GM18505 (cell line): ENCODE measurements at regions not wholly inside any gene's neighbourhood (a gene's known extent, or its start where the extent isn't known, plus 50 kb on each side); places are given as distances from the start of the nearest gene placed in this dataset.
"Not testable (repeated sequence)": the region's sequence is repeated elsewhere in the genome, so short reads cannot be mapped to it uniquely, and the experiment has no call there.

Experiments
- ATAC-seq: cut with Tn5 transposase; IDR thresholded peaks from one replicate; pipeline ENCODE4 v1.9.1; 2021; ENCODE audit not compliant: unreplicated experiment
- POLR2A ChIP-seq: IDR thresholded peaks from 4 replicates; pipeline ENCODE4 v1.6.1; 2011; ENCODE audit warnings: borderline replicate concordance; ENCODE audit not compliant: insufficient read depth, insufficient read length; ENCODE audit errors: extremely low read depth

DNA sequence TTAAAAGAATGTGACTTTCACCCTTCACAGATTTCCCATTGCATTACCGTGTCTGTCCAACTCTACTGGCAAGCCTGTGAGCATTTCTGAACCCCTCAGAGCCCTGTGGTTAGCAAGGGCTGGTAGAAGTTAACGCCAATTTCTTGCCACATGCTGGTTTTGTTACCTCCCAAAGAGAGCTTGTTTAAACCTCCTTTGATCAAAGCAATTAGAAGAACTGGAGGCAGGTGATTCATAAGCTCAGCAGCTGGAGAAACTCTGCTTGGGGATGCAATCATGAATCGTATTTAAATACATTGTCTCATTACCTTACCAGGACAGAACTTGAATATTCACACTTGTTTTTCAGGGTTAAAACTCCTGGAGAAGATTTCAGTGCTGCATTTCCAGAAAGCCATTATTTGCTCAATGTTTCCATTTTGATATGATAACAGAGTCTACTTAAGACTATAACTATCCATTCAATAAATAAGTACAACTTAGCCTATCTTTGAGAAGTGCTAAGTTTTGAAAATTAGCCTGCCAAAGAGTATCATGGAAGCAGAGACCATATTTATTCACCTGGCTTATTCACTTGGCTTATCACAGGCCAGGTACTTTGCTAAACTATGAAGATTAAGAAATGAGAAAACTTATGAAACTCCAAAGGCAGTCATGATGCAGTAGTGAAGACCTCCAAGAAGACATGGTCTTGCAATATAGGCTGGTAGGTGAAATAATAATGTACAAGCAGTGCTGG is 292.8 kb downstream of the INSIG2 start:
- no peak for TF ChIP-seq POLR2A
- ATAC-seq, result no peak

DNA sequence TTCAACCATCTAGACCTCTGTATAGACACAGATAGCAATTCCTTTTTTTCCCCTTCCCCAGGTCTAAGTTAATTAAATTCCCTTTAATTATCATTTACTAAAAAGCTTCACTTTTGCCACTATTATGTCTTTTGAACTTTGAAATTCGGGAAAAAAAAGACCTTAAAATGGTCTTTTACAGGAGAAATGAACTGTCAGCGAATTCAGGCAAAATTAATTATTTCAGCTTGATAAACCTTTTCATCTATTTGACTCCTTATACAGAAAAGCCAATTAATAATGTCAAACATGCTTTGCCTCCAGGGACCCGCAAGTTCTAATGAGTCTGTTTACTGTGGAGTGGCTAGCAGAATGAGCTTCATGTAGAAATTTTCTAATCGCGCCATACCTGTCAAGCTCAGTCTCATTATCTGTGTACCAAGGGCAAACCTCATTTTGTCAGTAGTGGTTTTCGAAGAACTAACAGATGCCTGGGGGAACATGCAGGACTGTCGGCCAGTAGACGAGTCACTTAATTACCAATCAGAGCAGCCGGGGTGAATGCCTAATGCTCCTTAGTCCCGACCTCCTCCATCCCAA is 287.7 kb downstream of the INSIG2 start:
- no peak for ATAC-seq
- TF ChIP-seq POLR2A, result no peak

DNA sequence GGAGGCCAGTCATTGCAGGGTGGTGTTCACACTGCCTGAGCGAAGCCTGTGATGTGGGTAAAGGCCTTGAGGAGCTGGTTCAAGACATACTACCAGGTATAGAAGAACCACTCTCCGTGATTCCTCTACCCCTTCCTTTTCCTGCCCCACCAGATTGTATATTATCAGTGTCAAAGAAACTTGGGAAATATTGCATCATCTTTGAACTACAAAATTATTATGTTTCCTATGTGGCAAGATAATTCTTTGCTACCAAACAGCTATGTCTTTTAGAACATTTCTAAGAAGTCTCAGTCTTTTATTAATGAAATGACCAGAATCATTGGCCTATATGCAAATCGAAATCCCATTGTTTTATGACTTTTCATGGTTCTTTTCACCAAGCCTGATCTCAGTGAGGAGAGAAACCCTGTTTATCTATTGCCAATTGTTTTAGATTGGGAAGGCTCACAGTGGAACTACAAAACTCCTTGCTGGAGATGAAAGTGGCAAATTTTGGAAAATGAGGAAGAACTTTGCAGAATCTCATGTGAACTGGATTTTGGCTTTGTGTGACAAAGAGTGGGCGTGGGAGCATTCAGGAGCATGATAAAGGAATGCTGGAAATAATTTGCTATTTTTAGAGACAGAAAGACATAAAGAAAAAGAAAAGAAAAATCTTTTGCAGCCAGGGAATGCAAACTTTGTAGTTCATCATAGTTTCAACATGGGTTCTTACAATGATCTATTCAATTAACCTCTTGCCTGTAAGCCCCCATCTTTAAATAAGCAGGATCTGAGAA is 286.9 kb downstream of the INSIG2 start:
- ATAC-seq, result no peak
- TF ChIP-seq POLR2A, result no peak

DNA sequence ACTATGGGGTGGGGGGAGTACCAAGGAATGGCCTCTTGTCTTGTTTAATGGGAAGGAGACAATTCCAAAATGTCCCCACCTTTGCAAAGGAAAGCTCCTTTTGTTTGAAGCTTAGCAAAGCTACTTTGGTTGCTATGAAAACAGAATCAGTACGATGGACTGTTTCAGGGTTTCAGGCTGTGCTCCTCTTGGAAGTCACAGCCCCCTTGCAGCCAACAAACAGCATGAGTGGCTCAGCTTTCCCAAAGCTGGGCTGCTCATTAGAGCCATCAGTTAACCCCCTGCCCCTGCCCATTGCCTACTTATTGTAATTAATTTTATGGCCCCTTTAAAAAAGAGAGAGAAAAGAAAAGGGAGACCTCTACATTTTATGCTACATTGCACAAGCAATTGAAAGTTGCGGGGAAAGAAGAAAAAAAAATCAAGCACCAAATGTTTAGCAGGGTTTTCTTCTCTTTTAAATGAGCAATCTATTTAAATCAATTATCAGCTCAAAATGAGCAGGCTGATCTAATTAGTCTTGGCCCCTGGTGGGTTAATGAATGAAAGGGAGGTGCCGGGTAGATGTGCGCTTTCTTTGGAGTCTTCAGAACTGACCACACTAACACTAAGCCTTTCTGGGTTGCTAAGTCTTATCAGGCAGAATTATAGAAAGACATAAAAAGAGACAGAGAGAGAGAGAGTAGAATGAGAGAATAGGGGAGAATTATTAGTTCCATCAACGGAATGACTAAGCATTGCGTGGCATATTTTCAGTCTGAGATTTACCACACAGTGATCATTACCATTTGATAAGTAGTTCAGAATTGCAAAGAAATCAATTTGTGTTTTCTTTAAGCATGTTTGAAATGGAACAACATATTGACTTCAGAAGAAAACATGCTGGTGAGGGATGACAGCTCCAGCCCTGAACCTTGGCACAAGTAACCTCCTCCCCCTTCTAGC is 284.9 kb downstream of the INSIG2 start:
- no peak for ATAC-seq

DNA sequence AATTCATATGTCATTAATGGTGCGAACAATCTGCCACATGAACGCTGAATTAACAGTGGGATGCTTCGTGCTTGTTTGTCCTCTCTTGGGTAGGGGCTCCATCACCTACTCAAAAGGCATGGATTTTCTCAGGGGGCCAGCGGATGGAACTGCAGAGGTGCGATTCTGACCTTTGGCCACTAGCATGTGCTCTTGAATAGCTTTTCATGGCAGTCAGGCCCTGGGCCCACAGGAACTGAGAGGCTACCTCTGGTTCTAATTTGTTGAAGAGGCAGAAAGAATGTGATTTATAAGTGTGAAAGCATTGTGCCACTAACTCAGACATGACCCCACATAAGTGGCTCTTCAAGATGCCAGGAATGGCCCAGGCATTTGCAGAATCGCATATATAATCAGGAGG is 283.2 kb downstream of the INSIG2 start:
- no peak for TF ChIP-seq POLR2A
- peak; percentile 76 for ATAC-seq

More for the DNA sequence above, 284.9 kb downstream of the INSIG2 start:
- TF ChIP-seq POLR2A, result no peak

DNA sequence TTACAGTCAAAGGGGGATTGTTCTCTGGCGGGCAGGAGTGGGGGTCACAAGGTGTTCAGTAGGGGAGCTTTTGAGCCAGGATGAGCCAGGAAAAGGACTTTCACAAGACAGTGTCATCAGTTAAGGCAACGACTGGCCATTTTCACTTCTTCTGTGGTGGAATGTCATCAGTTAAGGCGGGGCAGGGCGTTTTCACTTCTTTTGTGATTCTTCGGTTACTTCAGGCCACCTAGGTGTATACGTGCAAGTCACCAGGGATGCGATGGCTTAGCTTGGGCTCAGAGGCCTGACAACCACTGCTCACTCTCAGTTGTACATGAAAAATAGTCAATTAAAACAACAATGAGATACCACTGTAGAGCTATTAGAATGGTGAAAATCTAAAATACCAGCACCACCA is 281.2 kb downstream of the INSIG2 start:
- not testable (repeated sequence) for ATAC-seq

DNA sequence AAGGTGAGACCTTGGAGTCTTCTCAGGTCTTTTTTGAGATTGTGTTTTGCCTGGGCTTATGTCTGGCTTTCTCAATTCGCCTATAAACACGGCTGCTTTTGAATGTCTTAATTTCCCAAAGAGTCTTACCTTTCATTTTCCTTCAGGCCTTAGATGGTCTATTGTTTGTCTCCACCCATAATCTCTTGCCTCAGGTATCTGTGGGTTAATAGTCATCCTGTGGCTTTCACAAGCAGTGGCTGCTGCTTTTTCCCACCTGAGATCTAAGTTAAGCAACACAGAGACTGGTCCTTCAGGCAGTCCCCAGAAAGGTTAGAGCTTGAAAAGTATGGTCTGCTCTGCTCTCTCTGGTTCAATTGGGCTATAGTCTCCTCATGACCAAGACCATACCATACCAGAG is 275.3 kb downstream of the INSIG2 start:
- TF ChIP-seq POLR2A, result no peak
- ATAC-seq, result no peak

DNA sequence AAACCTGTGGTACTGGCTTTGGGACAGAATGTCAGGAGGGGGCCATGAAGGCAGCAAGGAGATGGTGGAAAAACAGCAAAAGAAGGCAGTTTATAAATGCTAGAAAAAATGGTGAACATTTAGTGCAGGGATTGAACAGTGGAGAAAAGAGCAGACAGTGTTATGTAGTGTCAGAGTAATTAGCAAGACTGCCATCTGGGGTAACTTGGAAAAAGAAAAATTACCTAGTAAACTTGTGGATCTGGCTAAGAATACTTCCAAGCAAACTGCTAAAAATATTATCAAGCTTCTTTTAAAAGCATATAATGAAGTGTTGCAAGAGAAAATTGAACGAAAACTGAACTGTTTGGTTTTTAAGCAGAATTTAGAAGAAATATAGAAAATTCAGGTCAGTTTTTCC is 267.8 kb downstream of the INSIG2 start:
- no peak for TF ChIP-seq POLR2A
- ATAC-seq, result no peak

DNA sequence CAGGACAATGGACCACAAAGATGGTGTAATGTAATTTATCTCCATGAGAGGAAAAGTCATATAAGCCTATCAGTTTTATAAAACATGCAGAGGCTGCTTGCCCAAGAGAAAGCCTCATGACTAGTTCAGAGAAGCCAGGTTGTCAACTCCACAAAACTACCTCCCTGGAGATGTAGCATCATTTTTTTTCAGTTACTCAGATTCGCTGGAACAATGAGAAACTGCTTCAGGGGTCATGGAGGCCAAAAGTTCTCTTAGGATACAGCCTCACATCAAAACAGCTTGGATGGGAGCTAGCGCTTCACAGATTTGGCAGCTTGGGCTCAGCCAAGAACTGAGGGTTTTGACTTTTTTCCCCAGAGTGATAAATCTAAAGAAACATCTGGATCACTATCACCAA is 263.5 kb downstream of the INSIG2 start:
- ATAC-seq, result no peak

DNA sequence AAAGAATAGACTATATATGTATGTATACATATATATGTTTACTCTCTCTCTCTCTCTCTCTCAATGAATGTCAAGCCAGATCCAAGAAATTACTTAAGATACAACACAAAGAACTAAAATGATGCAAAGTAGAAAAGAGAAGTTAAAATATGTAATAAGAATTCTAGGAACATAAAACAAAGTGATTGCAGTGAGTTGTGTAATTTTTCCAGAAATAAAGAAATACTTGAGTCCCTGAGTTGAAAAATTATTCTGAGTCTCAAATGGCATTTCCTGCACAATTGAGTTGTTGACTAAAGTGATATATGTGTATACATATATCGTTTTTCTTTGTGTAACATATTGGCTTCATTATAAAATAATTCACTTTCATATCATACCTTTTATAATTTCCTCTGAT is 262.4 kb downstream of the INSIG2 start:
- ATAC-seq, result no peak
- no peak for TF ChIP-seq POLR2A

More for the DNA sequence above, 263.5 kb downstream of the INSIG2 start:
- no peak for TF ChIP-seq POLR2A

DNA sequence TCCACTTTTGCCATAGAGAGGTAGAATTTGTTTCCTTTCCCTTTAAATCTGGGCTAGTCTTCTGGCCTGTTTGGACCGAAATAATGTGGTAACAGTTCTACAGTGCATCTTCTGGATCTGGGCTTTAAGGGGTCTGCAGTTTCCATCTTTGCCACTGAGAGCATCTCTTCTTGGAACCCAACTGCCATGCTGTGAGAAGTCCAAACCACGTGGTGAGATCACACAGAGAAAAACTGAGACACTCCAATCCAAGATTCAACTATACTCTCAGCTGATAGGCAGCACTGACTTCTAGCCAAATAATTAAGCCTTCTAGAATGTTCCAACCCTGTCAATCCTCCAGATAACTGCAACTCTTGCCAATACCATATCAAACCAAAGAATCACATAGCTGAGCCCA is 261.1 kb downstream of the INSIG2 start:
- no peak for ATAC-seq
- TF ChIP-seq POLR2A, result no peak

DNA sequence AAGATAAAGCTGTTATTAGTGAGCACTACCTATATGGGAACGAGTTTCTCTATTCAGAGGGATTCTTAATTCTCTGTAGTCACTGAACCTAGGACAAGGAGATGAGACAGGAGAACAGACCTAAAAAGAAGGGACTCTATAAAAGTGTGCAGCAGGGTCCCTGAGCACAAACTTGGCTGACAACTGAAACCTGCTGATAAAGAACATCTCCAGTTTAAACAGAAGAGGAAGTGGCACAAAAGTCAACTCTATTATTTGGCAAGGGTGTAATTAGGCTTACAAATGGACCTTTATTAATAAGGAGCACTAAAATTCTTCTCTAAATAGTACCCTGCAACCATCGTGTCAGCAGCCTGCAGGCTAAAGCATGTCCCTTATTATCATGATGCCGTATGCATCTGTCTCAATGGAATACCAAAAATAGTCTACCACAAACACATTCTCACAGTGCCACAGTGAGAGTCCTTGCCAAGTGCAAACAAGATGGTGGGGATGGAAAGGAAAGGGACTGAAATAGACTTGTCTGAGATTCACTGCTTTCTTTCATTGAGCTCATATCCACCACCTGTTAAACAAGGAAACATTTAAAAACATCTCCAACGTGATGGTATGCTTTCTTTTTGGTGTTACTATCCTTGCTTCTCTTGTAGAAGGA is 260.2 kb downstream of the INSIG2 start:
- no peak for TF ChIP-seq POLR2A
- ATAC-seq, result no peak
